ENCODE measurements at regions not wholly inside any gene's neighbourhood (a gene's known extent, or its start where the extent isn't known, plus 50 kb on each side); places are given as distances from the start of the nearest gene placed in this dataset.
A peak's percentile ranks its signal among the peaks of the same experiment; 100 is the strongest.
"Not testable (repeated sequence)": the region's sequence is repeated elsewhere in the genome, so short reads cannot be mapped to it uniquely, and the experiment has no call there.

- Histone ChIP-seq H3K27ac (ENCODE audit: low read length) (no peak overlapping the region), H3K4me3 (ENCODE audit: low read length) (no peak overlapping the region), H3K4me1 (ENCODE audit: control insufficient read depth, insufficient read depth, low read length) (no peaks in the 10 kb centered on the region), H3K9me3 (replicated peaks; ENCODE audit: control insufficient read depth, low read depth, low read length) (peaks cover 3% of the 10 kb centered on the region), H3K27me3 (ENCODE audit: control insufficient read depth, insufficient read depth, low read length) (no peaks in the 10 kb centered on the region), H3K36me3 (ENCODE audit: control insufficient read depth, insufficient read depth, low read length) (no peaks in the 10 kb centered on the region)
- peak; percentile 3 for DNase-seq
- WGBS (ENCODE audit: insufficient coverage), result 76% methylated on average over 7 of the region's 7 CpGs
Measured at GRCh38 chr1:181222972-181223505, 134.5 kb downstream of the IER5 start.

GRCh38 chr1:181226728-181227127 is 138.2 kb downstream of the IER5 start:
- WGBS (ENCODE audit: insufficient coverage), result 100% methylated on average over 1 of the region's 4 CpGs
- H3K27ac ChIP-seq (ENCODE audit: low read length); H3K9me3 ChIP-seq (replicated peaks; ENCODE audit: control insufficient read depth, low read depth, low read length); DNase-seq; H3K4me3 ChIP-seq (ENCODE audit: low read length); H3K36me3 ChIP-seq (ENCODE audit: control insufficient read depth, insufficient read depth, low read length); H3K4me1 ChIP-seq (ENCODE audit: control insufficient read depth, insufficient read depth, low read length); H3K27me3 ChIP-seq (ENCODE audit: control insufficient read depth, insufficient read depth, low read length): not testable (repeated sequence)

DNA sequence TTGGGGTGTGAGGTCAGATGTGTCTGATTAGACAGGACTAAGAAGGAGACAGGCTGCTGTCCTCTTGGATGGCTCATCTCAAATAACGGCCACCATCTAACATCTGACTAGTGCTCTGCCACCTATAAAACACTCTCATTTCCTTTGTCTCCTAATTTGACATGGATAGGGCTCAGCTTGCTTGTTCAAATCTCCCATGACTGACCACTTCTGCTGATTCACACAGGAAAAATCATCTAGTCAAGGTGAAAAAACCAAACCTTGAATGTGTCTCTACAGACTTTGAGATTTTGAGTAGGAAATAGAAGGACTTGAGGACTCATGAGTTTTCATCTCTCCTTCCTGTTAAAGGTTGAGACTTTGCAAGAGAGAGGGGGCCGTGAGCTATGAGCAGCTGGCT is 150.6 kb downstream of the IER5 start:
- DNase-seq, result no peak
- Histone ChIP-seq H3K4me3 (ENCODE audit: low read length) (no peak overlapping the region), H3K27ac (ENCODE audit: low read length) (no peak overlapping the region), H3K36me3 (ENCODE audit: control insufficient read depth, insufficient read depth, low read length) (no peaks in the 10 kb centered on the region), H3K9me3 (replicated peaks; ENCODE audit: control insufficient read depth, low read depth, low read length) (no peaks in the 10 kb centered on the region), H3K27me3 (ENCODE audit: control insufficient read depth, insufficient read depth, low read length) (no peaks in the 10 kb centered on the region), H3K4me1 (ENCODE audit: control insufficient read depth, insufficient read depth, low read length) (no peaks in the 10 kb centered on the region)
- WGBS (ENCODE audit: insufficient coverage), result no CpG with 5 or more reads among the region's 2 CpGs

DNA sequence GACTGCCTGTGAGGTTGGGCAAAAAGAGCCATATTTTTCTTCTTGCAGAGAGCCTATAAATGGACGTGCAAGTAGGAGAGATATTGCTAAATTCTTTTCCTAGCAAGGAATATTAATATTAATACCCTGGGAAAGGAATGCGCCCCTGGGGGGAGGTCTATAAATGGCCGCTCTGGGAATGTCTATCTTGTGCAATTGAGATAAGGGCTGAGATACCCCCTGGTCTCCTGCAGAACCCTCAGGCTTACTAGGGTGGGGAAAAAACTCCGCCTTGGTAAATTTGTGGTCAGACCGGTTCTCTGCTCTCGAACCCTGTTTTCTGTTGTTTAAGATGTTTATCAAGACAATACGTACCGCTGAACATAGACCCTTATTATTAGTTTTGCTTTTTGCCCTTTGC is 157.8 kb downstream of the IER5 start:
- not testable (repeated sequence) for H3K27ac ChIP-seq (ENCODE audit: low read length); H3K9me3 ChIP-seq (replicated peaks; ENCODE audit: control insufficient read depth, low read depth, low read length); H3K4me1 ChIP-seq (ENCODE audit: control insufficient read depth, insufficient read depth, low read length); H3K36me3 ChIP-seq (ENCODE audit: control insufficient read depth, insufficient read depth, low read length); DNase-seq; H3K27me3 ChIP-seq (ENCODE audit: control insufficient read depth, insufficient read depth, low read length); H3K4me3 ChIP-seq (ENCODE audit: low read length)
- 100% methylated on average over 5 of the region's 8 CpGs for WGBS (ENCODE audit: insufficient coverage)

GRCh38 chr1:181248361-181248760 is 159.9 kb downstream of the IER5 start:
- DNase-seq; H3K27ac ChIP-seq (ENCODE audit: low read length); H3K9me3 ChIP-seq (replicated peaks; ENCODE audit: control insufficient read depth, low read depth, low read length); H3K36me3 ChIP-seq (ENCODE audit: control insufficient read depth, insufficient read depth, low read length); H3K4me3 ChIP-seq (ENCODE audit: low read length); H3K4me1 ChIP-seq (ENCODE audit: control insufficient read depth, insufficient read depth, low read length); H3K27me3 ChIP-seq (ENCODE audit: control insufficient read depth, insufficient read depth, low read length): not testable (repeated sequence)
- WGBS (ENCODE audit: insufficient coverage), result no CpG with 5 or more reads among the region's 2 CpGs

DNA sequence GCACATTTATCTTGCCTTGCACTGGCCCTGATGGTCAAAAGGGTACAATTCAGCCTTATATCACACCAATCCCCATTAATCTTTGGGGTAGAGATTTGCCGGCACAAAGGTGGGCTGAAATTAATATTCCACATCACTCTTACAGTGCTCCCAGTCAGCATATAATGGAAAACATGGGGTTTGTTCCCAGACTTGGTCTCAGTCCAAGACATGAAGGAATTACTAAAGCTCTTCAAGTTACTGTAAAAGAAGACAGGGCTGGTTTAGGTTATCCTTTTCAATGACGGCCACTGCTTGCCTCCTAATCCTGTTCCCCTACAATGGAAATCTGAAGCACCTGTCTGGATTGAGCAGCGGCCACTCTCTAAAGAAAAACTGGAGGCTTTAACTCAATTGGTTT is 160.7 kb downstream of the IER5 start:
- no peaks in the 10 kb centered on the region for H3K36me3 ChIP-seq (ENCODE audit: control insufficient read depth, insufficient read depth, low read length)
- no peaks in the 10 kb centered on the region for H3K27me3 ChIP-seq (ENCODE audit: control insufficient read depth, insufficient read depth, low read length)
- H3K4me1 ChIP-seq (ENCODE audit: control insufficient read depth, insufficient read depth, low read length), result peaks cover 3% of the 10 kb centered on the region
- DNase-seq, result peak; percentile 3
- peaks cover 4% of the 10 kb centered on the region for H3K9me3 ChIP-seq (replicated peaks; ENCODE audit: control insufficient read depth, low read depth, low read length)
- H3K4me3 ChIP-seq (ENCODE audit: low read length), result no peak overlapping the region
- H3K27ac ChIP-seq (ENCODE audit: low read length), result no peak overlapping the region
- no CpG with 5 or more reads among the region's 3 CpGs for WGBS (ENCODE audit: insufficient coverage)

- Histone ChIP-seq H3K4me3 (ENCODE audit: low read length) (no peak overlapping the region), H3K9me3 (replicated peaks; ENCODE audit: control insufficient read depth, low read depth, low read length) (peaks cover 4% of the 10 kb centered on the region), H3K27ac (ENCODE audit: low read length) (no peak overlapping the region), H3K27me3 (ENCODE audit: control insufficient read depth, insufficient read depth, low read length) (no peaks in the 10 kb centered on the region), H3K36me3 (ENCODE audit: control insufficient read depth, insufficient read depth, low read length) (no peaks in the 10 kb centered on the region), H3K4me1 (ENCODE audit: control insufficient read depth, insufficient read depth, low read length) (peaks cover 3% of the 10 kb centered on the region)
- no CpG with 5 or more reads among the region's 2 CpGs for WGBS (ENCODE audit: insufficient coverage)
- DNase-seq, result no peak
Measured at GRCh38 chr1:181250038-181250437, 161.5 kb downstream of the IER5 start.

- peaks cover 2% of the 10 kb centered on the region for H3K9me3 ChIP-seq (replicated peaks; ENCODE audit: control insufficient read depth, low read depth, low read length)
- no peaks in the 10 kb centered on the region for H3K36me3 ChIP-seq (ENCODE audit: control insufficient read depth, insufficient read depth, low read length)
- 49% methylated on average over 2 of the region's 5 CpGs for WGBS (ENCODE audit: insufficient coverage)
- no peak overlapping the region for H3K4me3 ChIP-seq (ENCODE audit: low read length)
- H3K4me1 ChIP-seq (ENCODE audit: control insufficient read depth, insufficient read depth, low read length), result peaks cover 3% of the 10 kb centered on the region
- no peaks in the 10 kb centered on the region for H3K27me3 ChIP-seq (ENCODE audit: control insufficient read depth, insufficient read depth, low read length)
- peak; percentile 4 for DNase-seq
- H3K27ac ChIP-seq (ENCODE audit: low read length), result no peak overlapping the region
Measured at GRCh38 chr1:181251001-181251712, 162.7 kb downstream of the IER5 start.

GRCh38 chr1:181251713-181252075 is 163.2 kb downstream of the IER5 start:
- Histone ChIP-seq H3K27ac (ENCODE audit: low read length) (no peak overlapping the region), H3K4me3 (ENCODE audit: low read length) (no peak overlapping the region), H3K9me3 (replicated peaks; ENCODE audit: control insufficient read depth, low read depth, low read length) (no peaks in the 10 kb centered on the region), H3K4me1 (ENCODE audit: control insufficient read depth, insufficient read depth, low read length) (peaks cover 3% of the 10 kb centered on the region), H3K27me3 (ENCODE audit: control insufficient read depth, insufficient read depth, low read length) (no peaks in the 10 kb centered on the region), H3K36me3 (ENCODE audit: control insufficient read depth, insufficient read depth, low read length) (no peaks in the 10 kb centered on the region)
- 57% methylated on average over 4 of the region's 6 CpGs for WGBS (ENCODE audit: insufficient coverage)
- DNase-seq, result no peak

DNA sequence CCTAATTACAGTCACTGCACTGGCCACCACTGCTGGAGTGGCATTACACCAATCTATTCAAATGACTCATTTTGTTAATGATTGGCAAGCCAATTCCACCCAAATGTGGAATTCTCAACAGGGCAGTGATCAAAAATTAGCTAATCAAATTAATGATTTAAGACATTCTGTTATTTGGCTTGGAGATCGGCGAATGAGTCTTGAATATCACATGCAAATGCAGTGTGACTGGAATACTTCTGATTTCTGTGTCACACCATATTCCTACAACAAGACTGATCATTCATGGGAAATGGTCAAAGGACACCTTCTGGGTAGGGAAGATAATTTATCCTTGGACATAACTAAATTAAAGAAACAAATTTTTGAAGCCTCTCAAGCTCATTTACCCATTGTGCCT is 165.1 kb downstream of the IER5 start:
- WGBS (ENCODE audit: insufficient coverage), result no CpG with 5 or more reads among the region's 2 CpGs
- DNase-seq, result not testable (repeated sequence)

More for the DNA sequence above, 165.1 kb downstream of the IER5 start:
- H3K4me1 ChIP-seq (ENCODE audit: control insufficient read depth, insufficient read depth, low read length); H3K4me3 ChIP-seq (ENCODE audit: low read length); H3K36me3 ChIP-seq (ENCODE audit: control insufficient read depth, insufficient read depth, low read length); H3K9me3 ChIP-seq (replicated peaks; ENCODE audit: control insufficient read depth, low read depth, low read length); H3K27ac ChIP-seq (ENCODE audit: low read length); H3K27me3 ChIP-seq (ENCODE audit: control insufficient read depth, insufficient read depth, low read length): not testable (repeated sequence)
